ENCODE measurements at regions not wholly inside any gene's neighbourhood (a gene's known extent, or its start where the extent isn't known, plus 50 kb on each side); places are given as distances from the start of the nearest gene placed in this dataset.

GRCh38 chr5:24290536-24290935 is 354.2 kb downstream of the CDH10 start:
- TF ChIP-seq CTCF (conservative IDR thresholded peaks at IDR 0.05; ENCODE audit: low read depth, low read length) (no peak), ELK1 (IDR thresholded peaks at IDR 0.05; ENCODE audit: borderline replicate concordance, low read depth, low read length) (no peak), POLR2A (IDR thresholded peaks at IDR 0.05; ENCODE audit: low read depth, low read length) (no peak), RAD21 (IDR thresholded peaks at IDR 0.05; ENCODE audit: low read length) (no peak), SMC3 (IDR thresholded peaks at IDR 0.05; ENCODE audit: low read depth, low read length) (no peak), USF2 (IDR thresholded peaks at IDR 0.05; ENCODE audit: low read depth, low read length) (no peak), FOS (IDR thresholded peaks at IDR 0.05; ENCODE audit: low read depth, low read length) (no peak), NFE2L2 (IDR thresholded peaks at IDR 0.05; ENCODE audit: low read depth, low read length) (no peak), MAFK (IDR thresholded peaks at IDR 0.05; ENCODE audit: low read depth, low read length) (no peak)

All from IMR-90 (cell line).